SK-N-SH (cell line): ENCODE measurements at regions not wholly inside any gene's neighbourhood (a gene's known extent, or its start where the extent isn't known, plus 50 kb on each side); places are given as distances from the start of the nearest gene placed in this dataset.

ENCODE experiments used
- CTCF ChIA-PET: fragments of 300-600, 350-600 bp; formaldehyde crosslinking; extraction: SDS; loops from one replicate; lab custom pipeline; 2021; lab: Yijun Ruan, JAX
- POLR2A ChIA-PET: fragments of 350-600 bp; sonication (Branson Sonifier 250); formaldehyde crosslinking; extraction: SDS; loops from one replicate; lab custom pipeline; 2020; ENCODE audit warnings: antibody characterized with exemption, inconsistent platforms; lab: Yijun Ruan, JAX
- DNase-seq: peaks from one replicate; pipeline ENCODE4 v3.0.0; 2012
- H2AFZ ChIP-seq: fragments of 200-600 bp; sonication (generic); 2 replicates; pipeline ENCODE4 v1.8.1; 2016; ENCODE audit warnings: antibody characterized with exemption, mild to moderate bottlenecking, low read depth
- H3F3A ChIP-seq: fragments of 200-600 bp; sonication (generic); replicated peaks from 2 replicates; pipeline ENCODE3; 2016; ENCODE audit warnings: antibody characterized with exemption, mild to moderate bottlenecking; ENCODE audit not compliant: insufficient read depth
- H3K27ac ChIP-seq, 2 experiments: fragments of 200-500 bp in 1 of 2; fragments of 200-600 bp in 1 of 2; sonication (Bioruptor generic) in 1 of 2; sonication (generic), shearing (Covaris generic) in 1 of 2; 2 replicates each; pipeline versions ENCODE4 v1.5.1 to v1.6.1; 2014 to 2016; ENCODE audit warnings: low read depth in 2 of 2, inconsistent platforms in 1 of 2, low read length in 1 of 2, mild to moderate bottlenecking in 1 of 2, mixed read lengths in 1 of 2
- H3K27me3 ChIP-seq: fragments of 200-600 bp; sonication (generic), shearing (Covaris generic); 2 replicates; pipeline ENCODE4 v1.6.1; 2016; ENCODE audit warnings: mixed run types; ENCODE audit not compliant: insufficient read depth
- H3K36me3 ChIP-seq, 2 experiments: fragments of 200-500 bp in 1 of 2; fragments of 200-600 bp in 1 of 2; sonication (Bioruptor generic) in 1 of 2; sonication (generic) in 1 of 2; replicated peaks in 1 of 2; 2 replicates each; pipeline versions ENCODE3 to v1.5.1; 2014 to 2016; ENCODE audit warnings: low read length in 1 of 2, mild to moderate bottlenecking in 1 of 2; ENCODE audit not compliant: insufficient read depth in 2 of 2, control insufficient read depth in 1 of 2
- H3K4me1 ChIP-seq, 2 experiments: fragments of 200-500 bp in 1 of 2; fragments of 200-600 bp in 1 of 2; sonication (Bioruptor generic) in 1 of 2; sonication (generic), shearing (Covaris generic) in 1 of 2; 2 replicates each; pipeline versions ENCODE4 v1.5.1 to v1.6.1; 2014 to 2016; ENCODE audit warnings: low read depth in 1 of 2, low read length in 1 of 2, mixed run types in 1 of 2; ENCODE audit not compliant: insufficient read depth in 2 of 2, control insufficient read depth in 1 of 2
- H3K4me2 ChIP-seq: fragments of 200-600 bp; sonication (generic), shearing (Covaris generic); 2 replicates; pipeline ENCODE4 v1.6.1; 2017; ENCODE audit warnings: mixed run types
- H3K4me3 ChIP-seq, 2 experiments: fragments of 200-500 bp in 1 of 2; fragments of 200-600 bp in 1 of 2; sonication (Bioruptor generic) in 1 of 2; sonication (generic), shearing (Covaris generic) in 1 of 2; 2 replicates each; pipeline versions ENCODE4 v1.5.1 to v1.8.1; 2014 to 2016; ENCODE audit warnings: low read depth in 2 of 2, inconsistent platforms in 1 of 2, low read length in 1 of 2, mild to moderate bottlenecking in 1 of 2, mixed read lengths in 1 of 2, moderate library complexity in 1 of 2
- H3K79me2 ChIP-seq: fragments of 200-600 bp; sonication (generic); 2 replicates; pipeline ENCODE4 v1.8.1; 2017; ENCODE audit warnings: mild to moderate bottlenecking; ENCODE audit not compliant: insufficient read depth
- H3K9ac ChIP-seq: fragments of 200-600 bp; sonication (generic); 2 replicates; pipeline ENCODE4 v1.6.1; 2017; ENCODE audit warnings: mixed run types
- H3K9me2 ChIP-seq: fragments of 200-600 bp; sonication (generic); 2 replicates; pipeline ENCODE4 v1.6.1; 2017; ENCODE audit warnings: mixed run types
- H3K9me3 ChIP-seq: fragments of 200-600 bp; sonication (generic); 2 replicates; pipeline ENCODE4 v1.6.1; 2017; ENCODE audit warnings: mixed run types, mild to moderate bottlenecking, moderate library complexity
- H4K20me1 ChIP-seq: fragments of 200-600 bp; sonication (generic); 2 replicates; pipeline ENCODE4 v1.6.1; 2017; ENCODE audit warnings: mild to moderate bottlenecking, mixed run types; ENCODE audit not compliant: insufficient read depth
- CHD2 ChIP-seq: fragments of 150-350 bp; IDR thresholded peaks from 2 replicates; pipeline ENCODE4 v1.6.1; 2018; ENCODE audit warnings: low read length; ENCODE audit not compliant: partially characterized antibody
- FOSL2 ChIP-seq: IDR thresholded peaks from 2 replicates; pipeline ENCODE4 v1.4.0; 2012; ENCODE audit warnings: low read depth, mild to moderate bottlenecking, moderate library complexity, borderline replicate concordance
- GABPA ChIP-seq: IDR thresholded peaks from 2 replicates; pipeline ENCODE4 v1.4.0; 2012; ENCODE audit warnings: low read depth, mild to moderate bottlenecking
- GATA2 ChIP-seq: sonication (generic); formaldehyde crosslinking; IDR thresholded peaks from 2 replicates; pipeline ENCODE4 v1.5.0; 2020; ENCODE audit warnings: mild to moderate bottlenecking, missing genetic modification reagents
- IRF3 ChIP-seq: fragments of 150-350 bp; IDR thresholded peaks from 2 replicates; pipeline ENCODE4 v1.6.1; 2016; ENCODE audit warnings: mild to moderate bottlenecking, low read depth, low read length
- JUND ChIP-seq: IDR thresholded peaks from 2 replicates; pipeline ENCODE4 v1.4.0; 2012
- MXI1 ChIP-seq: IDR thresholded peaks from 2 replicates; pipeline ENCODE4 v1.6.1; 2012; ENCODE audit warnings: mild to moderate bottlenecking, low read depth, low read length, improper control_type of control experiment
- NFIC ChIP-seq: IDR thresholded peaks from 2 replicates; pipeline ENCODE4 v1.4.0; 2012; ENCODE audit warnings: borderline replicate concordance
- RCOR1 ChIP-seq: fragments of 150-350 bp; IDR thresholded peaks from 2 replicates; pipeline ENCODE4 v1.6.1; 2017; ENCODE audit warnings: antibody characterized with exemption, low read length
- REST ChIP-seq: IDR thresholded peaks from 2 replicates; pipeline ENCODE4 v1.6.1; 2012; ENCODE audit warnings: mild to moderate bottlenecking, low read depth, low read length, moderate library complexity
- RXRA ChIP-seq: IDR thresholded peaks from 2 replicates; pipeline ENCODE4 v1.4.0; 2012; ENCODE audit warnings: low read depth, mild to moderate bottlenecking, borderline replicate concordance
- TCF12 ChIP-seq: IDR thresholded peaks from 2 replicates; pipeline ENCODE4 v1.4.0; 2012
- USF2 ChIP-seq: fragments of 150-350 bp; IDR thresholded peaks from 2 replicates; pipeline ENCODE4 v1.6.1; 2017; ENCODE audit warnings: antibody characterized with exemption, low read length, low read depth, borderline replicate concordance
- WGBS: methylation state at CpG from one replicate; pipeline ENCODE4 v1.1.6; 2017; ENCODE audit warnings: low lambda C conversion rate; 5-methylcytosine and 5-hydroxymethylcytosine counted together
- TF ChIP-seq, protein P1 (sequence below): IDR thresholded peaks from 2 replicates; pipeline ENCODE4 v1.4.0; 2012; ENCODE audit warnings: low read depth

GRCh38 chr7:85730012-85730411 lies 543.2 kb upstream of the SEMA3D start:
- H3K9ac ChIP-seq = no peak overlapping the region
- 32% methylated on average over 2 of the region's 2 CpGs for WGBS
- H3K27me3 ChIP-seq = no peaks in the 10 kb centered on the region

DNA sequence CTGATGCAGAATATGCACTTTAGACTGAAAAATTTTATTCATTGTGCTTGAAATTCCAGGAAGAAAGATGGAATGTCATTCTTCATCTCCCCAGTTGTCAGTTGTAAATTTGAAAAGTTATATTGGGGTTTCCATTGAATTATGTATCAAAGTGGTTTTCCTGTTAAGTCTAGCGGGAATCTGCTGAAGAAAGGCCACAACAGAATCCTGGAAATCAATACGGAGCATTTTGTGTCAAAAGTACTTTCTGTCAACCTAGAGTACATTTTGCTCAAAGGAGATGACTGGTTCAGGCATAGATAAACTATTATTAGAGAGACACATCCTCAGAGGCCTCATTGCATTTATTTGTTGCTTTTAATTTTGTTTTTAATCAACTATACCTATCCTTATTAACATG lies 538.2 kb upstream of the SEMA3D start:
- no peaks in the 10 kb centered on the region for H4K20me1 ChIP-seq
- no peaks in the 10 kb centered on the region for H3K79me2 ChIP-seq
- no peaks in the 10 kb centered on the region for H3K9me3 ChIP-seq
- H3F3A ChIP-seq = no peaks in the 10 kb centered on the region
- CTCF ChIA-PET = no interaction called here
- H3K4me3 ChIP-seq = no peak overlapping the region
- no peak for DNase-seq
- H3K9me2 ChIP-seq = 0 out of 2 replicates have a peak, but pooled peaks cover 4% of the 10 kb centered on the region
- H3K36me3 ChIP-seq = no peaks in the 10 kb centered on the region
- no peaks in the 10 kb centered on the region for H3K27me3 ChIP-seq
- no peak overlapping the region for H3K4me2 ChIP-seq
- POLR2A ChIA-PET = no interaction called here
- no peak overlapping the region for H2AFZ ChIP-seq
- no peak overlapping the region for H3K9ac ChIP-seq
- TF ChIP-seq, protein P1, sequence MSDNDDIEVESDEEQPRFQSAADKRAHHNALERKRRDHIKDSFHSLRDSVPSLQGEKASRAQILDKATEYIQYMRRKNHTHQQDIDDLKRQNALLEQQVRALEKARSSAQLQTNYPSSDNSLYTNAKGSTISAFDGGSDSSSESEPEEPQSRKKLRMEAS = no peak
- TF ChIP-seq IRF3 (no peak), JUND (no peak), NFIC (no peak), TCF12 (no peak), RXRA (no peak), RCOR1 (no peak), GATA2 (CRISPR knock-in tag) (no peak), MXI1 (no peak), FOSL2 (no peak), CHD2 (no peak), REST (no peak), GABPA (no peak)
- 93% methylated on average over 2 of the region's 2 CpGs for whole genome bisulfite sequencing
- H3K27ac ChIP-seq = no peak overlapping the region
- H3K4me1 ChIP-seq = peaks cover 4 to 5% of the 10 kb centered on the region in 2 experiments; a peak in 1 of 4 replicates

More at GRCh38 chr7:85730012-85730411, 543.2 kb upstream of the SEMA3D start:
- no peaks in the 10 kb centered on the region for H3K4me1 ChIP-seq
- no peak overlapping the region for H3K4me2 ChIP-seq
- H4K20me1 ChIP-seq = no peaks in the 10 kb centered on the region
- H3K9me3 ChIP-seq = no peaks in the 10 kb centered on the region
- no peak overlapping the region for H3K4me3 ChIP-seq
- H3K9me2 ChIP-seq = 0 out of 2 replicates have a peak, but pooled peaks cover 4% of the 10 kb centered on the region
- ChIA-PET POLR2A (no interaction called here), CTCF (no interaction called here)
- H3F3A ChIP-seq = no peaks in the 10 kb centered on the region
- no peaks in the 10 kb centered on the region for H3K79me2 ChIP-seq
- no peak overlapping the region for H3K27ac ChIP-seq
- DNase-seq = no peak
- H3K36me3 ChIP-seq = no peaks in the 10 kb centered on the region
- H2AFZ ChIP-seq = no peak overlapping the region
- TF ChIP-seq USF2 = no peak
- TF ChIP-seq, all 33 proteins: peak for 0
